ENCODE measurements at regions not wholly inside any gene's neighbourhood (a gene's known extent, or its start where the extent isn't known, plus 50 kb on each side); places are given as distances from the start of the nearest gene placed in this dataset.

DNA sequence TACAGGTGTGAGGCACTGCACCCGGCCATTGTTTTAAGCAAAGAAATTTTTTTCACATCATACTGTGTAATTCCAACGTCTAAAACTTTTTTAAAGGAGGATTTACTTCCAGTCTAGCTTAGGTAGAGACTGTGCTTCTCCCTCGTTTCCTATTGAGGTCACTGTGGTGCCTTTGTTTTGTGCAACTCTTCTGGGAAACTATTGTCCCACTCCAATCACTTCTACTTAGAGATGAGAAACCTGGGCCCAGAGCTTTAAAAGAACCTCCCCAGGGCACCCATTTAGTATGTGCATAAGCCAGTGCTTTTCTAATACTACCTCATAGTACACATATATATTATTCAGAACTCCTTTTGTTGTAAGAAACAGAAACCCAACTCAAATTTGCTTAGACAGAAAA, 120.0 kb upstream of the ZNF644 start:
- TF ChIP-seq, protein P1, sequence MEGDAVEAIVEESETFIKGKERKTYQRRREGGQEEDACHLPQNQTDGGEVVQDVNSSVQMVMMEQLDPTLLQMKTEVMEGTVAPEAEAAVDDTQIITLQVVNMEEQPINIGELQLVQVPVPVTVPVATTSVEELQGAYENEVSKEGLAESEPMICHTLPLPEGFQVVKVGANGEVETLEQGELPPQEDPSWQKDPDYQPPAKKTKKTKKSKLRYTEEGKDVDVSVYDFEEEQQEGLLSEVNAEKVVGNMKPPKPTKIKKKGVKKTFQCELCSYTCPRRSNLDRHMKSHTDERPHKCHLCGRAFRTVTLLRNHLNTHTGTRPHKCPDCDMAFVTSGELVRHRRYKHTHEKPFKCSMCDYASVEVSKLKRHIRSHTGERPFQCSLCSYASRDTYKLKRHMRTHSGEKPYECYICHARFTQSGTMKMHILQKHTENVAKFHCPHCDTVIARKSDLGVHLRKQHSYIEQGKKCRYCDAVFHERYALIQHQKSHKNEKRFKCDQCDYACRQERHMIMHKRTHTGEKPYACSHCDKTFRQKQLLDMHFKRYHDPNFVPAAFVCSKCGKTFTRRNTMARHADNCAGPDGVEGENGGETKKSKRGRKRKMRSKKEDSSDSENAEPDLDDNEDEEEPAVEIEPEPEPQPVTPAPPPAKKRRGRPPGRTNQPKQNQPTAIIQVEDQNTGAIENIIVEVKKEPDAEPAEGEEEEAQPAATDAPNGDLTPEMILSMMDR (conservative IDR thresholded peaks at IDR 0.05 in 1 of 2, IDR thresholded peaks at IDR 0.05 in 1 of 2; ENCODE audit: low read depth in 1 of 2, low read length in 2 of 2), result no peak
- TF ChIP-seq EZH2 (IDR thresholded peaks at IDR 0.05; ENCODE audit: low read length, missing control alignments), result no peak

Data from fibroblast of lung (primary cell).